ENCODE measurements at regions not wholly inside any gene's neighbourhood (a gene's known extent, or its start where the extent isn't known, plus 50 kb on each side); places are given as distances from the start of the nearest gene placed in this dataset.
"Not testable (repeated sequence)": the region's sequence is repeated elsewhere in the genome, so short reads cannot be mapped to it uniquely, and the experiment has no call there.

- Histone ChIP-seq H3K79me2 (no peaks in the 10 kb centered on the region), H2AFZ (no peak overlapping the region), H3K4me2 (peak overlapping the region; percentile 18), H3K27me3 (no peaks in the 10 kb centered on the region), H3K27ac (peak overlapping the region; percentile 77), H3K36me3 (replicated peaks; ENCODE audit: insufficient read depth, low read depth) (no peaks in the 10 kb centered on the region), H4K20me1 (ENCODE audit: insufficient read depth, poor library complexity, severe bottlenecking) (no peaks in the 10 kb centered on the region), H3K9me2 (replicated peaks; ENCODE audit: insufficient read depth) (no peaks in the 10 kb centered on the region), H3K9me3 (ENCODE audit: low read depth) (no peaks in the 10 kb centered on the region), H3K4me1 (ENCODE audit: insufficient read depth) (peaks cover 10% of the 10 kb centered on the region), H3K4me3 (no peak overlapping the region)
- WGBS (ENCODE audit: low lambda C conversion rate, missing lambda C conversion rate), result 50% methylated on average over 4 of the region's 4 CpGs
- DNase-seq (ENCODE audit: low spot score), result peak; percentile 56
- TF ChIP-seq EZH2 (IDR thresholded peaks at IDR 0.05; ENCODE audit: borderline replicate concordance) (no peak), CTCF (IDR thresholded peaks at IDR 0.05; ENCODE audit: poor library complexity) (no peak), EZH2phosphoT487 (IDR thresholded peaks at IDR 0.05; ENCODE audit: low read depth, severe bottlenecking, unreplicated experiment) (no peak)
These were observed 268.5 kb upstream of the TMC3 start for GRCh38 chr15:81642451-81642990.

- H3K36me3 ChIP-seq (replicated peaks; ENCODE audit: insufficient read depth, low read depth); H3K9me2 ChIP-seq (replicated peaks; ENCODE audit: insufficient read depth); H2AFZ ChIP-seq; H3K9me3 ChIP-seq (ENCODE audit: low read depth); H3K27me3 ChIP-seq; H3K27ac ChIP-seq; H3K4me1 ChIP-seq (ENCODE audit: insufficient read depth); DNase-seq (ENCODE audit: low spot score); H4K20me1 ChIP-seq (ENCODE audit: insufficient read depth, poor library complexity, severe bottlenecking); H3K4me2 ChIP-seq; H3K79me2 ChIP-seq; H3K4me3 ChIP-seq: not testable (repeated sequence)
- WGBS (ENCODE audit: low lambda C conversion rate, missing lambda C conversion rate), result 60% methylated on average over 2 of the region's 2 CpGs
These were observed 262.1 kb upstream of the TMC3 start for GRCh38 chr15:81636064-81636463.

- no peak overlapping the region for H3K27ac ChIP-seq
- no peak overlapping the region for H3K4me3 ChIP-seq
- TF ChIP-seq EZH2 (IDR thresholded peaks at IDR 0.05; ENCODE audit: borderline replicate concordance) (no peak), CTCF (IDR thresholded peaks at IDR 0.05; ENCODE audit: poor library complexity) (no peak), EZH2phosphoT487 (IDR thresholded peaks at IDR 0.05; ENCODE audit: low read depth, severe bottlenecking, unreplicated experiment) (no peak)
- no peaks in the 10 kb centered on the region for H3K36me3 ChIP-seq (replicated peaks; ENCODE audit: insufficient read depth, low read depth)
- no peaks in the 10 kb centered on the region for H3K79me2 ChIP-seq
- H2AFZ ChIP-seq, result no peak overlapping the region
- H3K9me2 ChIP-seq (replicated peaks; ENCODE audit: insufficient read depth), result no peaks in the 10 kb centered on the region
- H3K4me1 ChIP-seq (ENCODE audit: insufficient read depth), result no peaks in the 10 kb centered on the region
- DNase-seq (ENCODE audit: low spot score), result no peak
- no peaks in the 10 kb centered on the region for H4K20me1 ChIP-seq (ENCODE audit: insufficient read depth, poor library complexity, severe bottlenecking)
- H3K27me3 ChIP-seq, result no peaks in the 10 kb centered on the region
- no peak overlapping the region for H3K4me2 ChIP-seq
- H3K9me3 ChIP-seq (ENCODE audit: low read depth), result no peaks in the 10 kb centered on the region
- 79% methylated on average over 6 of the region's 6 CpGs for WGBS (ENCODE audit: low lambda C conversion rate, missing lambda C conversion rate)
These were observed 259.9 kb upstream of the TMC3 start for GRCh38 chr15:81633889-81634288.

GRCh38 chr15:81625896-81626295 is 251.9 kb upstream of the TMC3 start:
- Histone ChIP-seq H3K9me3 (ENCODE audit: low read depth) (no peaks in the 10 kb centered on the region), H2AFZ (no peak overlapping the region), H3K27ac (no peak overlapping the region), H3K9me2 (replicated peaks; ENCODE audit: insufficient read depth) (no peaks in the 10 kb centered on the region), H3K79me2 (no peaks in the 10 kb centered on the region), H3K27me3 (no peaks in the 10 kb centered on the region), H4K20me1 (ENCODE audit: insufficient read depth, poor library complexity, severe bottlenecking) (no peaks in the 10 kb centered on the region), H3K4me1 (ENCODE audit: insufficient read depth) (no peaks in the 10 kb centered on the region), H3K4me3 (no peak overlapping the region), H3K4me2 (no peak overlapping the region), H3K36me3 (replicated peaks; ENCODE audit: insufficient read depth, low read depth) (no peaks in the 10 kb centered on the region)
- TF ChIP-seq EZH2phosphoT487 (IDR thresholded peaks at IDR 0.05; ENCODE audit: low read depth, severe bottlenecking, unreplicated experiment) (no peak), EZH2 (IDR thresholded peaks at IDR 0.05; ENCODE audit: borderline replicate concordance) (no peak), CTCF (IDR thresholded peaks at IDR 0.05; ENCODE audit: poor library complexity) (no peak)
- 73% methylated on average over 2 of the region's 2 CpGs for WGBS (ENCODE audit: low lambda C conversion rate, missing lambda C conversion rate)
- no peak for DNase-seq (ENCODE audit: low spot score)

All from hepatocyte (in vitro differentiated cells).